PFSK-1 (cell line): ENCODE measurements at regions not wholly inside any gene's neighbourhood (a gene's known extent, or its start where the extent isn't known, plus 50 kb on each side); places are given as distances from the start of the nearest gene placed in this dataset.

ENCODE experiments used
- FOXP2 ChIP-seq: optimal IDR thresholded peaks from 2 replicates; pipeline ENCODE3; 2011; ENCODE audit warnings: borderline replicate concordance, control low read depth, inconsistent platforms; ENCODE audit not compliant: insufficient read depth; ENCODE audit errors: extremely low read length, extremely low read depth
- POLR2AphosphoS5 ChIP-seq: IDR thresholded peaks from 2 replicates; pipeline ENCODE4 v1.6.1; 2012; ENCODE audit warnings: low read depth, mild to moderate bottlenecking, control low read depth, low read length, moderate library complexity
- REST ChIP-seq, 2 experiments: IDR thresholded peaks; 2 replicates each; pipeline versions ENCODE4 v1.6.1 to v1.8.0; 2011 to 2012; ENCODE audit warnings: low read depth in 2 of 2, low read length in 2 of 2, control low read depth in 1 of 2, inconsistent platforms in 1 of 2, mild to moderate bottlenecking in 1 of 2, moderate library complexity in 1 of 2; ENCODE audit not compliant: insufficient read depth in 1 of 2
- SIN3A ChIP-seq: IDR thresholded peaks from 2 replicates; pipeline ENCODE4 v1.6.1; 2012; ENCODE audit warnings: mild to moderate bottlenecking, low read length, moderate library complexity, borderline replicate concordance; ENCODE audit not compliant: insufficient read depth
- TAF1 ChIP-seq: IDR thresholded peaks from 2 replicates; pipeline ENCODE4 v1.6.1; 2012; ENCODE audit warnings: low read length, control low read depth, borderline replicate concordance; ENCODE audit not compliant: insufficient read depth

GRCh38 chr4:34293459-34293858, 1950.9 kb downstream of the ARAP2 start:
- TF ChIP-seq FOXP2 (no peak), TAF1 (no peak), REST (IDR thresholded peaks at IDR 0.05; ENCODE audit: insufficient read depth in 1 of 2, low read depth in 2 of 2, low read length in 2 of 2) (no peak), POLR2AphosphoS5 (no peak), SIN3A (no peak)

GRCh38 chr4:34309383-34309906, 1934.9 kb downstream of the ARAP2 start:
- no peak for TF ChIP-seq FOXP2
- TF ChIP-seq POLR2AphosphoS5, result no peak
- no peak for TF ChIP-seq TAF1
- TF ChIP-seq SIN3A, result no peak
- TF ChIP-seq REST (IDR thresholded peaks at IDR 0.05; ENCODE audit: insufficient read depth in 1 of 2, low read depth in 2 of 2, low read length in 2 of 2), result no peak

- TF ChIP-seq REST (IDR thresholded peaks at IDR 0.05; ENCODE audit: insufficient read depth in 1 of 2, low read depth in 2 of 2, low read length in 2 of 2) (no peak), FOXP2 (no peak)
These were observed 1925.5 kb downstream of the ARAP2 start for GRCh38 chr4:34318773-34319172.

- TF ChIP-seq POLR2AphosphoS5, result no peak
- no peak for TF ChIP-seq SIN3A
- no peak for TF ChIP-seq FOXP2
- TF ChIP-seq TAF1, result no peak
These were observed 1920.6 kb downstream of the ARAP2 start for GRCh38 chr4:34323549-34324320.

DNA sequence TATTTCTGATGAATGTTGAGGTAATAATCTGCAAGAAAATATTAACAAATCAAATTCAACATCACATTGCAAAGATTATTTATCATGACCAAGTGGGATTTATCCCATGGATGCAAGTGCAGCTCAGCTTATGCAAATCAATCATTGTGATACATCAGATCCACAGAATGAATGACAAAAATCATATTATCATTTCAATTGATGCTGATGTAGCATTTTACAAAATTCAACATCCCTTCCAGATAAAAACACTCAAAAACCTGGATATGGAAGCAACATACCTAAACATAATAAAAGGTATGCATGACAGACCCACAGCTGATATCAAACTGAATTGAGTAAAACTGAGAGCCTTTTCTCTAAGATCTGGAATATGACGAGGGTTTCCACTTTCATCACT, 1915.4 kb downstream of the ARAP2 start:
- no peak for TF ChIP-seq SIN3A
- TF ChIP-seq FOXP2, result no peak
- no peak for TF ChIP-seq REST (IDR thresholded peaks at IDR 0.05; ENCODE audit: insufficient read depth in 1 of 2, low read depth in 2 of 2, low read length in 2 of 2)
- no peak for TF ChIP-seq TAF1
- no peak for TF ChIP-seq POLR2AphosphoS5
